Adrenal gland (tissue), 9 donors: ENCODE measurements at regions not wholly inside any gene's neighbourhood (a gene's known extent, or its start where the extent isn't known, plus 50 kb on each side); places are given as distances from the start of the nearest gene placed in this dataset.
A peak's percentile ranks its signal among the peaks of the same experiment; 100 is the strongest.

ENCODE experiments used
- DNase-seq, 7 donors: peaks; one replicate each; pipeline ENCODE4 v3.0.0-alpha.2; 2019 to 2020
- H3K27ac ChIP-seq, 5 donors: fragments of 200-600 bp; sonication (generic) in 4 of 5; 1 replicate in 3 of 5; 2 replicates in 2 of 5; pipeline versions ENCODE4 v1.5.1 to v1.8.0; 2016 to 2020; ENCODE audit warnings: mild to moderate bottlenecking in 1 of 5
- H3K27me3 ChIP-seq: fragments of 200-600 bp; 2 replicates; pipeline ENCODE4 v1.8.0; 2021
- H3K36me3 ChIP-seq, 2 donors: fragments of 200-600 bp; replicated peaks in 1 of 2; 1 replicate in 1 of 2; 2 replicates in 1 of 2; pipeline versions ENCODE4 v1.5.1 to v1.8.0; 2018 to 2022
- H3K4me1 ChIP-seq, 2 donors: fragments of 200-600 bp; replicated peaks in 1 of 2; 1 replicate in 1 of 2; 2 replicates in 1 of 2; pipeline versions ENCODE4 v1.5.1 to v1.8.0; 2018 to 2021
- H3K4me3 ChIP-seq, 4 donors: fragments of 200-600 bp; sonication (generic) in 3 of 4; one replicate each; pipeline ENCODE4 v1.5.1; 2016 to 2018
- H3K9me3 ChIP-seq, 3 donors: fragments of 200-600 bp; sonication (generic) in 1 of 3; replicated peaks in 1 of 3; 1 replicate in 2 of 3; 2 replicates in 1 of 3; pipeline versions ENCODE4 v1.5.1 to v1.8.0; 2016 to 2021
- POLR2A ChIP-seq, 2 donors: fragments of 450-650 bp; IDR thresholded peaks; one replicate each; pipeline ENCODE4 v1.6.1; 2017; ENCODE audit warnings: antibody characterized with exemption in 2 of 2, mild to moderate bottlenecking in 2 of 2, moderate library complexity in 1 of 2
- WGBS, 4 donors: extraction: QIAGEN DNeasy Blood & Tissue Kit in 2 of 4; methylation state at CpG; one replicate each; pipeline versions ENCODE4 v1.1.5 to v1.1.7; 2013 to 2017; 5-methylcytosine and 5-hydroxymethylcytosine counted together
- intact Hi-C, 2 donors: fragments of 100-400 bp; cut with DNase I; formaldehyde crosslinking; loops; one replicate each; pipeline versions ENCODE4 v1.14.1 to v1.15.0; 2022 to 2023
- TF ChIP-seq, protein P1 (sequence below), 6 experiments: fragments of 450-650 bp in 4 of 6; fragments of 200-600 bp in 2 of 6; sonication (generic) in 1 of 6; IDR thresholded peaks; 1 replicate in 5 of 6; 2 replicates in 1 of 6; pipeline versions ENCODE4 v1.5.1 to v1.8.0; 2016 to 2021; ENCODE audit warnings: antibody characterized with exemption in 6 of 6, mild to moderate bottlenecking in 2 of 6, moderate library complexity in 1 of 6
- donor health status: healthy with polysubstance abuse.
- donor health status: Bipolar disorder and iron deficiency.
- donor health status: DM: yes; HTN: yes; CAD: no.
- donor health status: DM: no; HTN: no; CAD: no.
- donor health status: DM: no; HTN: no; CAD: no.

DNA sequence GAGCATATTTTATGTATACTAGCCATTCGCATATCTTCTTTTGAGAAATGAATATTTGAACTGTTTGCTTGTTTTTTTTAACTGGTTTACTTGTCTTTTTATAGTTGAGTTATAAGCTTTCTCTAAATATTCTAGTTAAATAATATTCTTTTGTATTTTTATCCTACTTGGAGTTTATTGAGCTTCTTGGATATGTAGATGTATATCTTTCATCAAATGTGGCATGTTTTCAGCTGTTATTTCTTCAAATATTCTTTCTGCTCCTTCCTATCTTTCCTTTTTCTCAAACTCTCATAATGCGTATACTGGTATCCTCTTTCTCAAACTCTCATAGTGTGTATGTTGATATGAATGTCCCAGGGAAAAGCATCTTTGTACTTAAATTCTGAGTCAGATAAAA is 100.3 kb upstream of the NCKAP5 start:
- Histone ChIP-seq H3K4me3 (no peak overlapping the region), H3K27me3 (no peaks in the 10 kb centered on the region)
- 84 to 93% (median 92%) methylated on average over 2 of the region's 2 CpGs for WGBS, 4 donors

DNA sequence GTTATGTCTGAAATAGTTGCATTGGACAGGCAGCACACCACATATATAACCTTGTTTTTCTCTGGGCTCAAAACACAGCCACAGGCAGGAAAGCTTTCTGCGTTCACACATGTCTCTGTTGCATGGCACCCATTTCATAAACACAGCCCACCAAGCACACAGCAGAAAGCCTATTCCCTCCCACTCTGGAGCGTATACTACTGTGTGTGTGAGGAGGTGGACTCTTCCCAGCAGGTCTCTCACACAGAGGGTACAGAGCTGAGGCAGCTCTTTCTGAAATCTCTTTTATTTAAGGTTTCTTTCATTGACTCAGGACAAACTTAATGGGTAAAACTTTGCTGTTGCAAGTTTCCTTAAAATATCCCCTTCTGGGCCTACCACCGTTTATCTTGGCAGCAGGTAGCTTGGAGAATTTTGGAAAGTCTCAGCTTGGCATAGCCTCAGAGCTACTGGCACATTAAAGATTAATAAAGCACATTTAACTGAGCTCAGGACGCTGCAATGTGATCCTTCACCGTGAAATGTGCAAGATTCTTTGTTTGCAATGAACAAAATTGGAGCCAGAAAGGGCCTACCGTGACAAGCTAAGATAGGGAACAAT is 105.1 kb upstream of the NCKAP5 start:
- Histone ChIP-seq H3K27ac (no peak overlapping the region), H3K4me1 (no peaks in the 10 kb centered on the region), H3K4me3 (no peak overlapping the region), H3K27me3 (no peaks in the 10 kb centered on the region), H3K9me3 (peaks cover 0 to 5% (median 0%) of the 10 kb centered on the region in 3 donors), H3K36me3 (no peaks in the 10 kb centered on the region)
- intact Hi-C loops = no loop called here
- DNase-seq = no peak
- WGBS, 4 donors = 69 to 77% (median 75%) methylated on average over 6 of the region's 6 CpGs
- TF ChIP-seq, protein P1, sequence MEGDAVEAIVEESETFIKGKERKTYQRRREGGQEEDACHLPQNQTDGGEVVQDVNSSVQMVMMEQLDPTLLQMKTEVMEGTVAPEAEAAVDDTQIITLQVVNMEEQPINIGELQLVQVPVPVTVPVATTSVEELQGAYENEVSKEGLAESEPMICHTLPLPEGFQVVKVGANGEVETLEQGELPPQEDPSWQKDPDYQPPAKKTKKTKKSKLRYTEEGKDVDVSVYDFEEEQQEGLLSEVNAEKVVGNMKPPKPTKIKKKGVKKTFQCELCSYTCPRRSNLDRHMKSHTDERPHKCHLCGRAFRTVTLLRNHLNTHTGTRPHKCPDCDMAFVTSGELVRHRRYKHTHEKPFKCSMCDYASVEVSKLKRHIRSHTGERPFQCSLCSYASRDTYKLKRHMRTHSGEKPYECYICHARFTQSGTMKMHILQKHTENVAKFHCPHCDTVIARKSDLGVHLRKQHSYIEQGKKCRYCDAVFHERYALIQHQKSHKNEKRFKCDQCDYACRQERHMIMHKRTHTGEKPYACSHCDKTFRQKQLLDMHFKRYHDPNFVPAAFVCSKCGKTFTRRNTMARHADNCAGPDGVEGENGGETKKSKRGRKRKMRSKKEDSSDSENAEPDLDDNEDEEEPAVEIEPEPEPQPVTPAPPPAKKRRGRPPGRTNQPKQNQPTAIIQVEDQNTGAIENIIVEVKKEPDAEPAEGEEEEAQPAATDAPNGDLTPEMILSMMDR (IDR thresholded peaks at IDR 0.05) = no peak
- no peak for TF ChIP-seq POLR2A (IDR thresholded peaks at IDR 0.05)

More for the DNA sequence above, 100.3 kb upstream of the NCKAP5 start:
- no peaks in the 10 kb centered on the region for H3K4me1 ChIP-seq
- H3K36me3 ChIP-seq = no peaks in the 10 kb centered on the region
- intact Hi-C loops = no loop called here
- no peak for TF ChIP-seq POLR2A (IDR thresholded peaks at IDR 0.05)
- TF ChIP-seq, protein P1 (IDR thresholded peaks at IDR 0.05) = no peak
- H3K9me3 ChIP-seq = peaks cover 0 to 11% (median 0%) of the 10 kb centered on the region in 3 donors
- H3K27ac ChIP-seq = no peak overlapping the region
- DNase-seq = no peak

DNA sequence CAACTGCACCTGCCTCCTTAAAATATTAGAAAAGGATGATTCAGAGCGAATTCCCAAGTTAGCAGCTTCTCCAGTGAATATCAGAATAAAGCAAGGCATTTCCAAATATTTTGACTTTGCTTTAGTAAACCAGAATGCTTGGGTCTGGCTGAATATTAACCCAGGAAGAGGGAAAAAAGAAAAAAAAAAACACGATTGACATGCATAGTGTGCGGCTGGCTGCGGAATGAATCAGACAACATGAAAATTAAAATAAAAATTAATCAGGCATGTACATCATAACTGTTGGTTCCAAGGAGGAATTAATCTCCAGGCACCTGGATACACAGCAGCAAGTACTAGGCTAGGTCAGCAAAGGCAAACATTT is 105.8 kb upstream of the NCKAP5 start:
- no peak overlapping the region for H3K27ac ChIP-seq
- 76 to 80% (median 79%) methylated on average over 4 of the region's 4 CpGs for WGBS, 4 donors
- H3K36me3 ChIP-seq = no peaks in the 10 kb centered on the region
- no peaks in the 10 kb centered on the region for H3K27me3 ChIP-seq
- no peak for DNase-seq
- TF ChIP-seq, protein P1 (IDR thresholded peaks at IDR 0.05) = no peak
- TF ChIP-seq POLR2A (IDR thresholded peaks at IDR 0.05) = no peak
- no peak overlapping the region for H3K4me3 ChIP-seq
- intact Hi-C loops = no loop called here
- no peaks in the 10 kb centered on the region for H3K9me3 ChIP-seq
- H3K4me1 ChIP-seq = no peaks in the 10 kb centered on the region

DNA sequence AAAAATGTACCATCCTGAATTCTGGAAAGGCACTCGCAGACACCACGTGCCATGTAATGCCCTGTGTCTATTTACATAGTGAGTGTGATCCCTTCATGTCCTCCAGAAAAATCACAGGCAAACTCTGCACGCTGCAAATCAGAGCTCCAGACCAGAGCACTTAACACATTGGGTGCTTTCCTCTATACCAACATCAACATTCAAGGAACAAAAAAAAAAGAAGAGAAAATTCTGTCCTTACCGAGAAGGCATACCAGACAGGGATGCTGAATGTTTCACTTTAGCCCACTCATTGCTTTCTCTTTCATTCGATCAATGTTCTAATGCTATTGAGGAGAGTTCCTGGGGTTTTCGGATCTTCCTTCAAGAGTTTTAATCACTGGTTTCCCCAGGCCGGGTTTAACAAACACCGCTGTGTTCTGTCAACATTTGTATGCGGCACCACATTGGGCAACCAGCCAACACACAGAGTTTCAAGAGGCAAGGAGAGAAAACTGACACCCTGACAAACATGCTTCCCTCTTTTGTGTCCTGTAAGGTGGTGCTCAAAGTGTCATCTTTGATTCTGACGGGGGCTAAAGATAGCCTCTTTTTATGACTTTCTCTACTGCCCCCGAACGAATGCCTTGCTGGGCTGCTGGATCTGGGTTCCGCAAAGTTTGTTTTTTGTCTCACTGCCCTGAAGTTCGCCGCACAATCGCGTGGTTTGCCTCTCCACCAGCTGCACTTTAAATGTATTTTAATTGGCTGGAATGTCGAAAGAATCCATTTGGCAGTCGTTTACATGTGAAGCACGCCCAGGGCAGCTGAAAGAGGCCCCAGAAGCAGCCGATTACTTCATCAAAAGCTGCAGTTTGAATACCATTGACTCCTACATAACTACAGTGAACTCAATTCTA is 106.4 kb upstream of the NCKAP5 start:
- WGBS, 4 donors = 12 to 15% (median 13%) methylated on average over 21 of the region's 21 CpGs
- intact Hi-C loops = no loop called here

More for the DNA sequence above, 106.4 kb upstream of the NCKAP5 start:
- DNase-seq = peak in 6 of 7 donors; percentile 9 to 70 (median 22)
- Histone ChIP-seq H3K4me1 (no peaks in the 10 kb centered on the region), H3K36me3 (no peaks in the 10 kb centered on the region), H3K4me3 (peak overlapping the region in 1 of 4 donors; percentile 32), H3K9me3 (no peaks in the 10 kb centered on the region), H3K27ac (peak overlapping the region in 1 of 5 donors; percentile 13), H3K27me3 (no peaks in the 10 kb centered on the region)
- no peak for TF ChIP-seq POLR2A (IDR thresholded peaks at IDR 0.05)
- TF ChIP-seq, protein P1 (IDR thresholded peaks at IDR 0.05) = no peak
